CD4-positive, alpha-beta T cell (primary cell): ENCODE measurements at regions not wholly inside any gene's neighbourhood (a gene's known extent, or its start where the extent isn't known, plus 50 kb on each side); places are given as distances from the start of the nearest gene placed in this dataset.

Source experiments
- ATAC-seq: fragments of 200-7000 bp; cut with Tn5 transposase; one replicate; pipeline ENCODE4 v1.10.0; 2022; ENCODE audit warnings: mild to moderate bottlenecking; ENCODE audit not compliant: poor library complexity
- CTCF ChIA-PET: fragments of 350-600 bp; sonication (Branson Sonifier 250); formaldehyde crosslinking; loops from one replicate; lab custom pipeline; 2021; ENCODE audit warnings: antibody characterized with exemption, inconsistent platforms; lab: Charles Lee
- POLR2A ChIA-PET: fragments of 350-600 bp; sonication (Branson Sonifier 250); formaldehyde crosslinking; loops from one replicate; lab custom pipeline; 2021; ENCODE audit warnings: antibody characterized with exemption, inconsistent platforms; lab: Charles Lee
- DNase-seq, 14 experiments: peaks; one replicate each; pipeline ENCODE4 v3.0.0-alpha.2; 2013 to 2020; ENCODE audit warnings: mixed read lengths in 2 of 14
- H3K27ac ChIP-seq, 2 donors: one replicate each; pipeline versions ENCODE4 v1.5.1 to v1.7.0; 2013; ENCODE audit warnings: low read length in 2 of 2, low read depth in 1 of 2, mild to moderate bottlenecking in 1 of 2
- H3K27me3 ChIP-seq, 2 experiments: 1 replicate in 1 of 2; 2 replicates in 1 of 2; pipeline versions ENCODE4 v1.6.1 to v1.7.0; 2013; ENCODE audit warnings: low read length in 2 of 2, control low read depth in 1 of 2, mild to moderate bottlenecking in 1 of 2, moderate library complexity in 1 of 2; ENCODE audit not compliant: insufficient read depth in 2 of 2, control insufficient read depth in 1 of 2
- H3K36me3 ChIP-seq: one replicate; pipeline ENCODE4 v1.6.1; 2013; ENCODE audit warnings: low read length, control low read depth; ENCODE audit not compliant: insufficient read depth
- H3K4me1 ChIP-seq: one replicate; pipeline ENCODE4 v1.6.1; 2013; ENCODE audit warnings: low read length, control low read depth; ENCODE audit not compliant: insufficient read depth
- H3K4me3 ChIP-seq: one replicate; pipeline ENCODE4 v1.5.1; 2013; ENCODE audit warnings: mild to moderate bottlenecking, low read length, moderate library complexity
- H3K9me3 ChIP-seq, 2 experiments: 1 replicate in 1 of 2; 2 replicates in 1 of 2; pipeline versions ENCODE4 v1.6.1 to v1.7.0; 2013; ENCODE audit warnings: low read length in 2 of 2, mild to moderate bottlenecking in 2 of 2, control low read depth in 1 of 2, moderate library complexity in 1 of 2; ENCODE audit not compliant: control insufficient read depth in 1 of 2, insufficient read depth in 1 of 2
- H3K27ac Mint-ChIP-seq: one replicate; pipeline ENCODE4 v1.8.0; 2020; ENCODE audit warnings: mixed read lengths
- H3K27me3 Mint-ChIP-seq: one replicate; pipeline ENCODE4 v1.8.0; 2021; ENCODE audit warnings: mixed read lengths
- H3K36me3 Mint-ChIP-seq: one replicate; pipeline ENCODE4 v1.8.0; 2021; ENCODE audit warnings: low read depth, mixed read lengths
- H3K4me1 Mint-ChIP-seq: one replicate; pipeline ENCODE4 v1.8.0; 2021; ENCODE audit warnings: low read depth, mixed read lengths
- H3K4me3 Mint-ChIP-seq: one replicate; pipeline ENCODE4 v1.8.0; 2020; ENCODE audit warnings: mild to moderate bottlenecking, mixed read lengths
- H3K9me3 Mint-ChIP-seq: one replicate; pipeline ENCODE4 v1.8.0; 2020; ENCODE audit warnings: mixed read lengths
- CTCF ChIP-seq: fragments of 200-600 bp; IDR thresholded peaks from one replicate; pipeline ENCODE4 v1.8.0; 2022; ENCODE audit warnings: antibody characterized with exemption, mild to moderate bottlenecking
- intact Hi-C, 2 experiments: fragments of 100-400 bp; cut with DNase I in 1 of 2; cut with micrococcal nuclease in 1 of 2; formaldehyde crosslinking; loops; one replicate each; pipeline versions ENCODE4 v1.15.1 to v1.9.0; 2023 to 2025; cut with DNase I, micrococcal nuclease

- DNase-seq (no peak), ATAC-seq (no peak)
- no peak overlapping the region for H3K27ac Mint-ChIP-seq
- Histone ChIP-seq H3K9me3 (peaks cover 0 to 7% of the 10 kb centered on the region in 2 experiments), H3K27me3 (no peaks in the 10 kb centered on the region), H3K27ac (no peak overlapping the region), H3K36me3 (no peaks in the 10 kb centered on the region), H3K4me3 (no peak overlapping the region), H3K4me1 (no peaks in the 10 kb centered on the region)
- no peaks in the 10 kb centered on the region for H3K36me3 Mint-ChIP-seq
- no peak for TF ChIP-seq CTCF
- H3K4me3 Mint-ChIP-seq = no peak overlapping the region
- H3K9me3 Mint-ChIP-seq = peaks cover 17% of the 10 kb centered on the region
- H3K27me3 Mint-ChIP-seq = no peaks in the 10 kb centered on the region
- intact Hi-C loops = no loop called here
- no peaks in the 10 kb centered on the region for H3K4me1 Mint-ChIP-seq
- CTCF ChIA-PET = no interaction called here
- POLR2A ChIA-PET = no interaction called here
Measured at GRCh38 chr11:42025121-42025803, 565.8 kb upstream of the LRRC4C start.

- DNase-seq = no peak
- ChIA-PET POLR2A (no interaction called here), CTCF (no interaction called here)
- no peak for ATAC-seq
- Histone ChIP-seq H3K4me1 (no peaks in the 10 kb centered on the region), H3K27ac (no peak overlapping the region), H3K9me3 (no peaks in the 10 kb centered on the region), H3K4me3 (no peak overlapping the region), H3K36me3 (no peaks in the 10 kb centered on the region), H3K27me3 (no peaks in the 10 kb centered on the region)
- intact Hi-C loops = no loop called here
- Mint-ChIP-seq H3K4me1 (no peaks in the 10 kb centered on the region), H3K9me3 (peaks cover 9% of the 10 kb centered on the region), H3K4me3 (no peak overlapping the region), H3K27ac (no peak overlapping the region), H3K27me3 (no peaks in the 10 kb centered on the region), H3K36me3 (no peaks in the 10 kb centered on the region)
- TF ChIP-seq CTCF = no peak
Measured at GRCh38 chr11:42034826-42035225, 575.4 kb upstream of the LRRC4C start.

- no peak overlapping the region for H3K27ac Mint-ChIP-seq
- ATAC-seq (no peak), DNase-seq (no peak)
- POLR2A ChIA-PET = no interaction called here
- Histone ChIP-seq H3K27ac (no peak overlapping the region), H3K9me3 (no peaks in the 10 kb centered on the region), H3K4me3 (no peak overlapping the region), H3K27me3 (no peaks in the 10 kb centered on the region), H3K4me1 (no peaks in the 10 kb centered on the region), H3K36me3 (no peaks in the 10 kb centered on the region)
- no peaks in the 10 kb centered on the region for H3K4me1 Mint-ChIP-seq
- no peaks in the 10 kb centered on the region for H3K27me3 Mint-ChIP-seq
- no peak for TF ChIP-seq CTCF
- H3K4me3 Mint-ChIP-seq = no peak overlapping the region
- H3K36me3 Mint-ChIP-seq = no peaks in the 10 kb centered on the region
- peaks cover 7% of the 10 kb centered on the region for H3K9me3 Mint-ChIP-seq
- intact Hi-C loops = no loop called here
- CTCF ChIA-PET = no interaction called here
Measured at GRCh38 chr11:42036201-42036600, 576.7 kb upstream of the LRRC4C start.
